ENCODE measurements at regions not wholly inside any gene's neighbourhood (a gene's known extent, or its start where the extent isn't known, plus 50 kb on each side); places are given as distances from the start of the nearest gene placed in this dataset.

DNA sequence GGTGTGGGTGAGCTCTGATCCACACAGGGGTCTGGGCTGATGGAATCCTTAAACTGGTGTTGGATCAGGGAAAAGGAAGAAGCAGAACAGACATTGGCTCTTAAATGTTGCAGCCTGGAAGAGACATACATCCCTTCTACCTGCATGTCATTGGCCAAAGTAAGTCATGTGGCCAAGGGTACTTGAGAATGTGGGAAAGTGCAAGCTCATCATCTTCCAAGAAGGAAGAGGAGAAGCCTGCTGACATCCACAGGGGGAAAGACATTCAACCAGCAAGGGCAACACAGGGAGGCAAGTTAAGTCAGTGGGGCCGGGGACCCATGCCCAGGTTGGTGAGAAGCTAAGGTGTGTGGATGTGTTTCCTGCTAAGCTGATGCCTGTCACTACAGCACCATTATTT, 272.8 kb upstream of the MKI67 start:
- TF ChIP-seq CTCF (IDR thresholded peaks at IDR 0.05 in 2 of 3, conservative IDR thresholded peaks at IDR 0.05 in 1 of 3; ENCODE audit: borderline replicate concordance in 1 of 3, insufficient read depth in 1 of 3, low read depth in 2 of 3, low read length in 2 of 3) (no peak), CEBPB (IDR thresholded peaks at IDR 0.05; ENCODE audit: low read depth) (no peak), RAD21 (IDR thresholded peaks at IDR 0.05; ENCODE audit: low read depth) (no peak), REST (IDR thresholded peaks at IDR 0.05; ENCODE audit: low read depth) (no peak), SRF (IDR thresholded peaks at IDR 0.05; ENCODE audit: low read depth) (no peak), POLR2A (IDR thresholded peaks at IDR 0.05; ENCODE audit: borderline replicate concordance, extremely low read depth, insufficient read depth, insufficient read length) (no peak), MAX (IDR thresholded peaks at IDR 0.05) (no peak), EZH2 (IDR thresholded peaks at IDR 0.05) (no peak)
- TF ChIP-seq, protein P1, sequence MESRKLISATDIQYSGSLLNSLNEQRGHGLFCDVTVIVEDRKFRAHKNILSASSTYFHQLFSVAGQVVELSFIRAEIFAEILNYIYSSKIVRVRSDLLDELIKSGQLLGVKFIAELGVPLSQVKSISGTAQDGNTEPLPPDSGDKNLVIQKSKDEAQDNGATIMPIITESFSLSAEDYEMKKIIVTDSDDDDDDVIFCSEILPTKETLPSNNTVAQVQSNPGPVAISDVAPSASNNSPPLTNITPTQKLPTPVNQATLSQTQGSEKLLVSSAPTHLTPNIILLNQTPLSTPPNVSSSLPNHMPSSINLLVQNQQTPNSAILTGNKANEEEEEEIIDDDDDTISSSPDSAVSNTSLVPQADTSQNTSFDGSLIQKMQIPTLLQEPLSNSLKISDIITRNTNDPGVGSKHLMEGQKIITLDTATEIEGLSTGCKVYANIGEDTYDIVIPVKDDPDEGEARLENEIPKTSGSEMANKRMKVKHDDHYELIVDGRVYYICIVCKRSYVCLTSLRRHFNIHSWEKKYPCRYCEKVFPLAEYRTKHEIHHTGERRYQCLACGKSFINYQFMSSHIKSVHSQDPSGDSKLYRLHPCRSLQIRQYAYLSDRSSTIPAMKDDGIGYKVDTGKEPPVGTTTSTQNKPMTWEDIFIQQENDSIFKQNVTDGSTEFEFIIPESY (IDR thresholded peaks at IDR 0.05; ENCODE audit: extremely low read depth, insufficient replicate concordance, low read length), result no peak
